Skeletal muscle tissue (tissue), 3 donors: ENCODE measurements at regions not wholly inside any gene's neighbourhood (a gene's known extent, or its start where the extent isn't known, plus 50 kb on each side); places are given as distances from the start of the nearest gene placed in this dataset.

ENCODE experiments used
- H3K27ac ChIP-seq: one replicate; pipeline ENCODE4 v1.7.0; 2013; ENCODE audit warnings: mild to moderate bottlenecking, low read depth, low read length, inconsistent platforms
- H3K27me3 ChIP-seq, 3 donors: one replicate each; pipeline ENCODE4 v1.7.0; 2013; ENCODE audit warnings: low read length in 3 of 3; ENCODE audit not compliant: control insufficient read depth in 3 of 3, insufficient read depth in 3 of 3
- H3K36me3 ChIP-seq, 3 donors: one replicate each; pipeline ENCODE4 v1.7.0; 2013; ENCODE audit warnings: low read length in 3 of 3; ENCODE audit not compliant: control insufficient read depth in 3 of 3, insufficient read depth in 3 of 3
- H3K4me1 ChIP-seq, 3 donors: one replicate each; pipeline ENCODE4 v1.7.0; 2013; ENCODE audit warnings: low read length in 3 of 3, mild to moderate bottlenecking in 3 of 3; ENCODE audit not compliant: control insufficient read depth in 3 of 3, insufficient read depth in 3 of 3
- H3K4me3 ChIP-seq, 3 donors: one replicate each; pipeline ENCODE4 v1.7.0; 2013; ENCODE audit warnings: low read length in 3 of 3
- H3K9ac ChIP-seq, 3 donors: one replicate each; pipeline ENCODE4 v1.7.0; 2013; ENCODE audit warnings: low read length in 3 of 3, mild to moderate bottlenecking in 3 of 3, moderate library complexity in 2 of 3, low read depth in 1 of 3
- H3K9me3 ChIP-seq, 3 donors: one replicate each; pipeline ENCODE4 v1.7.0; 2013; ENCODE audit warnings: low read length in 3 of 3; ENCODE audit not compliant: control insufficient read depth in 3 of 3
- donor health status: Osteomylitis.

GRCh38 chr4:14125375-14126129 is 498.0 kb upstream of the BOD1L1 start:
- Histone ChIP-seq H3K36me3 (no peaks in the 10 kb centered on the region), H3K27ac (no peak overlapping the region), H3K9ac (no peak overlapping the region), H3K9me3 (no peaks in the 10 kb centered on the region), H3K4me3 (no peak overlapping the region), H3K4me1 (no peaks in the 10 kb centered on the region), H3K27me3 (no peaks in the 10 kb centered on the region)

GRCh38 chr4:14130551-14130950 is 503.0 kb upstream of the BOD1L1 start:
- H3K4me3 ChIP-seq, result no peak overlapping the region
- H3K9me3 ChIP-seq, result no peaks in the 10 kb centered on the region

GRCh38 chr4:14131335-14131734 is 503.8 kb upstream of the BOD1L1 start:
- Histone ChIP-seq H3K27me3 (no peaks in the 10 kb centered on the region), H3K9me3 (no peaks in the 10 kb centered on the region), H3K4me3 (no peak overlapping the region), H3K27ac (no peak overlapping the region), H3K36me3 (no peaks in the 10 kb centered on the region), H3K4me1 (no peaks in the 10 kb centered on the region), H3K9ac (no peak overlapping the region)

More at GRCh38 chr4:14130551-14130950, 503.0 kb upstream of the BOD1L1 start:
- H3K27me3 ChIP-seq, result no peaks in the 10 kb centered on the region
- H3K27ac ChIP-seq, result no peak overlapping the region
- no peaks in the 10 kb centered on the region for H3K4me1 ChIP-seq
- no peak overlapping the region for H3K9ac ChIP-seq
- no peaks in the 10 kb centered on the region for H3K36me3 ChIP-seq

- Histone ChIP-seq H3K4me1 (no peaks in the 10 kb centered on the region), H3K9me3 (no peaks in the 10 kb centered on the region)
Measured at GRCh38 chr4:14132301-14132700, 504.8 kb upstream of the BOD1L1 start.

GRCh38 chr4:14138106-14138505 is 510.6 kb upstream of the BOD1L1 start:
- Histone ChIP-seq H3K4me1 (no peaks in the 10 kb centered on the region), H3K36me3 (no peaks in the 10 kb centered on the region), H3K27ac (no peak overlapping the region), H3K27me3 (no peaks in the 10 kb centered on the region), H3K4me3 (no peak overlapping the region), H3K9me3 (no peaks in the 10 kb centered on the region), H3K9ac (no peak overlapping the region)

More at GRCh38 chr4:14132301-14132700, 504.8 kb upstream of the BOD1L1 start:
- H3K4me3 ChIP-seq, result no peak overlapping the region
- no peak overlapping the region for H3K27ac ChIP-seq
- H3K36me3 ChIP-seq, result no peaks in the 10 kb centered on the region
- no peak overlapping the region for H3K9ac ChIP-seq
- H3K27me3 ChIP-seq, result no peaks in the 10 kb centered on the region

DNA sequence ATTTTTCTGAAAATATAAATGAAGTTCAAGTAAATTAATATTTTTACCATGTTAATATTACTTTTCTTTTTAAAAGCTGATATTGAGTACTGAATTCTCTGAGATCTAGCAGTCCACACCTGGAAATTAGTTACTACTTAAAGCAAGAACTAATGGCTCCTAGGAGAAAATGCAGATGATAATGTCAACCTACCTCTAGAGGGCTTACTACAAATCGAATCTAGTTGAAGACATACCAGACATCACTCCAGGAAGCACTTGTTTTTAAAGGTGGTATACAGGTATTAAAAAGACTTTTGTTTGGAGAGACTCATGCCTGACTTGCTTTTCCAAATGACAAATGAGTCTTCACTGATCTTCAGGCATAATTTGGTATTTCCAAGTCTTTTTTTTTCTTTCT is 516.4 kb upstream of the BOD1L1 start:
- H3K9me3 ChIP-seq, result no peaks in the 10 kb centered on the region
- H3K36me3 ChIP-seq, result no peaks in the 10 kb centered on the region
- no peak overlapping the region for H3K4me3 ChIP-seq
- H3K9ac ChIP-seq, result no peak overlapping the region
- H3K27me3 ChIP-seq, result no peaks in the 10 kb centered on the region
- H3K27ac ChIP-seq, result no peak overlapping the region
- no peaks in the 10 kb centered on the region for H3K4me1 ChIP-seq

- Histone ChIP-seq H3K9ac (no peak overlapping the region), H3K27me3 (no peaks in the 10 kb centered on the region), H3K36me3 (no peaks in the 10 kb centered on the region), H3K4me1 (no peaks in the 10 kb centered on the region), H3K9me3 (no peaks in the 10 kb centered on the region), H3K27ac (no peak overlapping the region), H3K4me3 (no peak overlapping the region)
Measured at GRCh38 chr4:14149176-14150053, 521.9 kb upstream of the BOD1L1 start.

GRCh38 chr4:14151101-14151500 is 523.6 kb upstream of the BOD1L1 start:
- no peaks in the 10 kb centered on the region for H3K27me3 ChIP-seq
- no peak overlapping the region for H3K9ac ChIP-seq
- no peak overlapping the region for H3K4me3 ChIP-seq

GRCh38 chr4:14152834-14153519 is 525.5 kb upstream of the BOD1L1 start:
- Histone ChIP-seq H3K27ac (no peak overlapping the region), H3K4me1 (no peaks in the 10 kb centered on the region), H3K36me3 (no peaks in the 10 kb centered on the region), H3K27me3 (no peaks in the 10 kb centered on the region), H3K9ac (no peak overlapping the region), H3K4me3 (no peak overlapping the region), H3K9me3 (no peaks in the 10 kb centered on the region)

More at GRCh38 chr4:14151101-14151500, 523.6 kb upstream of the BOD1L1 start:
- H3K4me1 ChIP-seq, result no peaks in the 10 kb centered on the region
- no peak overlapping the region for H3K27ac ChIP-seq
- no peaks in the 10 kb centered on the region for H3K36me3 ChIP-seq
- no peaks in the 10 kb centered on the region for H3K9me3 ChIP-seq

DNA sequence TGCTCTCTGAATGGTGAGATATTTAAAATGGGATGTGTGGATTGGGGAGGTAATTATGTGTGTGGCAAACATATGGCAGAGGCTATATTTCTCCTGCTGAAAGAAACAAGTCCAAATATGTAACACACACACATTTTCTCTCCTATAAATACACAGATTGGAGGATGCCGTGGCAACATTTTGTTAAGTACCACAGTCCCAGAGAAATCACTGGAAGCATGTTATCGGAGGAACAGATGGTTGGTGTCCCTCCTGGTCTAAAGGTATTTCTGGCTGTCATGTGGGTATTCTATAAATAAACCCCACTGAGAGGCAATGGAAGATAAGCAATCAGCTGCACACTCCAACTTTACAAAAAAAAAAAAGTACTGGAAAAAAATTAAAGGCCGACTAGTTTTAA is 528.3 kb upstream of the BOD1L1 start:
- no peaks in the 10 kb centered on the region for H3K27me3 ChIP-seq
- no peak overlapping the region for H3K27ac ChIP-seq
- no peaks in the 10 kb centered on the region for H3K36me3 ChIP-seq
- no peaks in the 10 kb centered on the region for H3K9me3 ChIP-seq
- H3K4me1 ChIP-seq, result no peaks in the 10 kb centered on the region
- no peak overlapping the region for H3K9ac ChIP-seq
- no peak overlapping the region for H3K4me3 ChIP-seq
